Body of pancreas (tissue), 4 donors: ENCODE measurements at regions not wholly inside any gene's neighbourhood (a gene's known extent, or its start where the extent isn't known, plus 50 kb on each side); places are given as distances from the start of the nearest gene placed in this dataset.

Experiments
- POLR2A ChIP-seq, 3 donors: fragments of 450-650 bp; IDR thresholded peaks; one replicate each; pipeline ENCODE4 v1.6.1; 2016; ENCODE audit warnings: antibody characterized with exemption in 3 of 3, mild to moderate bottlenecking in 2 of 3
- TF ChIP-seq, protein P1 (sequence below), 7 experiments: fragments of 450-650 bp in 4 of 7; fragments of 200-600 bp in 3 of 7; sonication (generic) in 3 of 7; IDR thresholded peaks; one replicate each; pipeline ENCODE4 v1.5.1; 2016 to 2019; ENCODE audit warnings: antibody characterized with exemption in 7 of 7

DNA sequence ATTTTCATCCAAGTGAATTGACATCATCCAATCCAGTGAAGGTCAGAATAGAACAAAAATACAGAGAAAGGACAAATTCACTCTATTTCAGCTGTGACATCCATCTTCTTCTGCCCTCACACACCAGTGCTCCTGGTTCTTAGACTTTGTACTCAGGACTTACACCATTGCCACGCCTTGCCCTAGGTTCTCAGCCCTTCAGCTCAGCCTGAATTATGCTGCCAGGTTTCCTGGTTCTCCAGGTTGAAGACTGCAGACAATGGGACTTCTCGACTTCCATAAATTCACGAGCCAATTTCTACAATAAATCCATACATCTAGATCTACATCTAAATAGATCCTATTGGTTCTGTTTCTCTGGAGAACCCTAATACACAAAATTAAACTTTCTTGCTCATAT is 181.2 kb upstream of the KCND2 start:
- TF ChIP-seq, protein P1, sequence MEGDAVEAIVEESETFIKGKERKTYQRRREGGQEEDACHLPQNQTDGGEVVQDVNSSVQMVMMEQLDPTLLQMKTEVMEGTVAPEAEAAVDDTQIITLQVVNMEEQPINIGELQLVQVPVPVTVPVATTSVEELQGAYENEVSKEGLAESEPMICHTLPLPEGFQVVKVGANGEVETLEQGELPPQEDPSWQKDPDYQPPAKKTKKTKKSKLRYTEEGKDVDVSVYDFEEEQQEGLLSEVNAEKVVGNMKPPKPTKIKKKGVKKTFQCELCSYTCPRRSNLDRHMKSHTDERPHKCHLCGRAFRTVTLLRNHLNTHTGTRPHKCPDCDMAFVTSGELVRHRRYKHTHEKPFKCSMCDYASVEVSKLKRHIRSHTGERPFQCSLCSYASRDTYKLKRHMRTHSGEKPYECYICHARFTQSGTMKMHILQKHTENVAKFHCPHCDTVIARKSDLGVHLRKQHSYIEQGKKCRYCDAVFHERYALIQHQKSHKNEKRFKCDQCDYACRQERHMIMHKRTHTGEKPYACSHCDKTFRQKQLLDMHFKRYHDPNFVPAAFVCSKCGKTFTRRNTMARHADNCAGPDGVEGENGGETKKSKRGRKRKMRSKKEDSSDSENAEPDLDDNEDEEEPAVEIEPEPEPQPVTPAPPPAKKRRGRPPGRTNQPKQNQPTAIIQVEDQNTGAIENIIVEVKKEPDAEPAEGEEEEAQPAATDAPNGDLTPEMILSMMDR (IDR thresholded peaks at IDR 0.05), result no peak
- no peak for TF ChIP-seq POLR2A (IDR thresholded peaks at IDR 0.05)
